ENCODE measurements at regions not wholly inside any gene's neighbourhood (a gene's known extent, or its start where the extent isn't known, plus 50 kb on each side); places are given as distances from the start of the nearest gene placed in this dataset.

DNA sequence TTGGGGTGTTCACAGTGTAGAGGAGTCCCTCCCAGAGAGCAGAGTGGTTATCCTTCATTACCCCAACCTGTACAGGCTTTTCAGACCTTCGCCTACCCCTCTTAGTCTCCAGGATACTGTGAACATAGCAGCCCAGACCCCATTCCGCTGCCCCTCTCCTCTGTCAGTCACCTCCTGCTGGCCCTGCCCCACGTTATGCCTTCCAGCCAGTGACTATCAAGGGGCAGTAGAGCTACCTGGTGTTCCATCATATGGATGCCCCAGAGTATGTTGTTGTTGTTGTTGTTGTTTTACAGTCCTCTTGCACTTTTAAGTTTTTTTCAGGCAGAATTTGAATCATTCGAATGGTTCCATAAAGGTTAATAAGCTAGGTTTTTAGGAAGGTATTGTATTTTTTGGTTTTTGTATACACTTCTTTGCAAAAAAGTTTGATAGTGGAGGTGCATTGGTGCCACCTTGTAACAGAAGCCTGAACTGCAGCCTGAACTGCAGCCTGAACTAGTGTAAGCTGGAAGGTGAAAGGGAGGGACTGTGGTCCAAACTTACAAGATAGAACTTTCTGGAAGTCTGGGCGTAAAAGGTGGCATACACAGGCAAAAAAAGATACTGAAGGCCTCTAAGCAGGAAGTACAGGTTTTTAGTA, 101.4 kb upstream of the RAB40AL start:
- H3K27ac Mint-ChIP-seq (ENCODE audit: unreplicated experiment) = no peak overlapping the region
- no peaks in the 10 kb centered on the region for H3K36me3 Mint-ChIP-seq (ENCODE audit: low read depth, unreplicated experiment)
- TF ChIP-seq, protein P1, sequence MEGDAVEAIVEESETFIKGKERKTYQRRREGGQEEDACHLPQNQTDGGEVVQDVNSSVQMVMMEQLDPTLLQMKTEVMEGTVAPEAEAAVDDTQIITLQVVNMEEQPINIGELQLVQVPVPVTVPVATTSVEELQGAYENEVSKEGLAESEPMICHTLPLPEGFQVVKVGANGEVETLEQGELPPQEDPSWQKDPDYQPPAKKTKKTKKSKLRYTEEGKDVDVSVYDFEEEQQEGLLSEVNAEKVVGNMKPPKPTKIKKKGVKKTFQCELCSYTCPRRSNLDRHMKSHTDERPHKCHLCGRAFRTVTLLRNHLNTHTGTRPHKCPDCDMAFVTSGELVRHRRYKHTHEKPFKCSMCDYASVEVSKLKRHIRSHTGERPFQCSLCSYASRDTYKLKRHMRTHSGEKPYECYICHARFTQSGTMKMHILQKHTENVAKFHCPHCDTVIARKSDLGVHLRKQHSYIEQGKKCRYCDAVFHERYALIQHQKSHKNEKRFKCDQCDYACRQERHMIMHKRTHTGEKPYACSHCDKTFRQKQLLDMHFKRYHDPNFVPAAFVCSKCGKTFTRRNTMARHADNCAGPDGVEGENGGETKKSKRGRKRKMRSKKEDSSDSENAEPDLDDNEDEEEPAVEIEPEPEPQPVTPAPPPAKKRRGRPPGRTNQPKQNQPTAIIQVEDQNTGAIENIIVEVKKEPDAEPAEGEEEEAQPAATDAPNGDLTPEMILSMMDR (IDR thresholded peaks at IDR 0.05; ENCODE audit: unreplicated experiment) = peak; percentile 20
- DNase-seq (ENCODE audit: low spot score) = peak; percentile 13
- H3K27me3 Mint-ChIP-seq (ENCODE audit: unreplicated experiment) = no peaks in the 10 kb centered on the region
- H3K9me3 Mint-ChIP-seq (ENCODE audit: unreplicated experiment) = no peaks in the 10 kb centered on the region
- H3K4me3 Mint-ChIP-seq (ENCODE audit: unreplicated experiment) = no peak overlapping the region
- H3K4me1 Mint-ChIP-seq (ENCODE audit: unreplicated experiment) = peaks cover 2% of the 10 kb centered on the region

DNA sequence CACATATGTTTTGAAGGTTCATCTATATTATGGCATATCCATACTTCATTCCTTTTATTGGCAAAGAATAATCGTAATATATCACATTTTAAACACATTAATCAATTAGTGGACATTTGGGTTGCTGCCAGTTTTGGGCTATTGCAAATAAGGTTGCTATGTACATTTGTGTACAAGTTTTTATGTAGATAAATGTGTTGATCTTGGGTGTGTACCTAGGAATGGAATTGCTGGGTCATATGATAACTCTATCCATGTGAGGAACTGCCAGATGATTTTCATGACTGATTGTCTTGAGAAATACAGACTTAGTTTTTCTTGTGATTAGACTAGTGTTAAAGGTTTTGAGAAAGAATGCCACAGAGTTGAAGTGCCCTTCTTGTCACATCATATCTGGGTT, 99.2 kb upstream of the RAB40AL start:
- H3K9me3 Mint-ChIP-seq (ENCODE audit: unreplicated experiment) = no peaks in the 10 kb centered on the region
- H3K36me3 Mint-ChIP-seq (ENCODE audit: low read depth, unreplicated experiment) = no peaks in the 10 kb centered on the region
- H3K27ac Mint-ChIP-seq (ENCODE audit: unreplicated experiment) = no peak overlapping the region
- H3K4me1 Mint-ChIP-seq (ENCODE audit: unreplicated experiment) = peaks cover 2% of the 10 kb centered on the region
- TF ChIP-seq, protein P1 (IDR thresholded peaks at IDR 0.05; ENCODE audit: unreplicated experiment) = no peak
- H3K4me3 Mint-ChIP-seq (ENCODE audit: unreplicated experiment) = no peak overlapping the region
- no peaks in the 10 kb centered on the region for H3K27me3 Mint-ChIP-seq (ENCODE audit: unreplicated experiment)
- DNase-seq (ENCODE audit: low spot score) = no peak

DNA sequence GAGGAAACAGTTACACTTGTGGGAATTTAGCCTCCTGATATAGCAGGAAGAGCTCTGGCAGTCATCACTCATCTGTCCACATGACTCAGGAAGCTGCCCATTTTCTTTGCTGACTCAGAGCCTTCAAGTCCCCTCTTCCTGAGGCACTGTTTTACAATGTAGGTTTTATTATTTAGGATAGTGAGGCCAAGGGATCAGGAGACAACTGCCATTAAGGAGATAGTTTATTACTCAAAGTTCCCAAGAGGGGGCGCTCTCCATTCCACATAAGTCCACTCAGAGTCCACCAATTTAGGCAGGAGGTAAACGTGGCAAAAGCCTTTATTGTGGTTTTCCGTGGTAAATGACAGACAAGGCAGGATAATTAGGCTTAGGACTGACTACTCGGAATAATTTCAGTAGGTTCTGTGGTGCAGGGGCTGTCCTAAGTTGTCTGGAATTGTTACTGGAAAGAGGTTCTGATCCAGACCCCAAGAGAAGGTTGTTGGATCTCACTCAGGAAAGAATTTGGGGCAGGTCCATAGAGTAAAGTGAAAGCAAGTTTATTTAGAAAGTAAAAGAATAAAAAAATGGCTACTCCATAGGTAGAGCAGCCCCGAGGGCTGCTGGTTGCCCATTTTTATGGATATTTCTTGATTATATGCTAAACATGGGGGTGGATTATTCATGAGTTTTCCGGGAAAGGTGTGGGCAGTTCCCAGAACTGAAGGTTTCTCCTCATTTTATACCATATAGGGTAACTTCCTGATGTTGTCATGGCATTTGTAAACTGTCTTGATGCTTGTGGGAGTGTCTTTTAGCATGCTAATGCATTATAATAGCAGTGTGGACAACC, 96.0 kb upstream of the RAB40AL start:
- Mint-ChIP-seq H3K36me3 (ENCODE audit: low read depth, unreplicated experiment) (no peaks in the 10 kb centered on the region), H3K9me3 (ENCODE audit: unreplicated experiment) (no peaks in the 10 kb centered on the region), H3K27ac (ENCODE audit: unreplicated experiment) (no peak overlapping the region), H3K4me3 (ENCODE audit: unreplicated experiment) (no peak overlapping the region), H3K27me3 (ENCODE audit: unreplicated experiment) (no peaks in the 10 kb centered on the region), H3K4me1 (ENCODE audit: unreplicated experiment) (peaks cover 2% of the 10 kb centered on the region)
- no peak for DNase-seq (ENCODE audit: low spot score)
- TF ChIP-seq, protein P1 (IDR thresholded peaks at IDR 0.05; ENCODE audit: unreplicated experiment) = peak; percentile 33

GRCh38 chrX:102841706-102842003, 95.4 kb upstream of the RAB40AL start:
- Mint-ChIP-seq H3K36me3 (ENCODE audit: low read depth, unreplicated experiment) (no peaks in the 10 kb centered on the region), H3K4me1 (ENCODE audit: unreplicated experiment) (peaks cover 2% of the 10 kb centered on the region), H3K27ac (ENCODE audit: unreplicated experiment) (no peak overlapping the region), H3K27me3 (ENCODE audit: unreplicated experiment) (no peaks in the 10 kb centered on the region), H3K4me3 (ENCODE audit: unreplicated experiment) (no peak overlapping the region), H3K9me3 (ENCODE audit: unreplicated experiment) (no peaks in the 10 kb centered on the region)
- DNase-seq (ENCODE audit: low spot score) = no peak
- TF ChIP-seq, protein P1 (IDR thresholded peaks at IDR 0.05; ENCODE audit: unreplicated experiment) = no peak

- TF ChIP-seq, protein P1 (IDR thresholded peaks at IDR 0.05; ENCODE audit: unreplicated experiment) = no peak
- H3K4me1 Mint-ChIP-seq (ENCODE audit: unreplicated experiment) = no peaks in the 10 kb centered on the region
- no peaks in the 10 kb centered on the region for H3K27me3 Mint-ChIP-seq (ENCODE audit: unreplicated experiment)
- no peaks in the 10 kb centered on the region for H3K36me3 Mint-ChIP-seq (ENCODE audit: low read depth, unreplicated experiment)
- H3K9me3 Mint-ChIP-seq (ENCODE audit: unreplicated experiment) = no peaks in the 10 kb centered on the region
- no peak overlapping the region for H3K4me3 Mint-ChIP-seq (ENCODE audit: unreplicated experiment)
- H3K27ac Mint-ChIP-seq (ENCODE audit: unreplicated experiment) = no peak overlapping the region
- no peak for DNase-seq (ENCODE audit: low spot score)
These were observed 92.1 kb upstream of the RAB40AL start for GRCh38 chrX:102845020-102845419.
